Activated CD4-positive, alpha-beta T cell treated with anti-CD3 and anti-CD28 coated beads, Interleukin-2, amount 50 U/mL, for 16 hours (primary cell): ENCODE measurements at regions not wholly inside any gene's neighbourhood (a gene's known extent, or its start where the extent isn't known, plus 50 kb on each side); places are given as distances from the start of the nearest gene placed in this dataset.
A peak's percentile ranks its signal among the peaks of the same experiment; 100 is the strongest.

ENCODE experiments used
- DNase-seq: peaks from one replicate; pipeline ENCODE4 v3.0.0-alpha.2; 2020

DNA sequence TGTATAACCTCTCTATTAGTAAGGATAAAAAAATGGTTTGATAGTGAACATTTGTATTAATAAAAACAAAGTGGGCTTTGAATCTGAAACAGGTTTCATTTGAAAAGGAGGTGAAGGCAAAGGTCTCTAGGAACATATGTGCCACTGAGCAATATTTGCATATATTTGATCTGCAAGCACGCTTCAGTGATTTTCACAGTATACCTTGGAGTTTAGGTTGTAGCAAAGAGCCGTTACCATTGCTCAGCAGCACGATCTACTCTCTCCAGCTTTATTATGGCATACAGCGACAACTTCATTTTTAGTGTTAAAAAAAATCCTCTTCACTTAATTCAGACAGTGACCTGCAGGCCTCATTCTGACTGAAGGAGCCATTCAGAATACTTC is 75.8 kb upstream of the ZEB2 start:
- no peak for DNase-seq

DNA sequence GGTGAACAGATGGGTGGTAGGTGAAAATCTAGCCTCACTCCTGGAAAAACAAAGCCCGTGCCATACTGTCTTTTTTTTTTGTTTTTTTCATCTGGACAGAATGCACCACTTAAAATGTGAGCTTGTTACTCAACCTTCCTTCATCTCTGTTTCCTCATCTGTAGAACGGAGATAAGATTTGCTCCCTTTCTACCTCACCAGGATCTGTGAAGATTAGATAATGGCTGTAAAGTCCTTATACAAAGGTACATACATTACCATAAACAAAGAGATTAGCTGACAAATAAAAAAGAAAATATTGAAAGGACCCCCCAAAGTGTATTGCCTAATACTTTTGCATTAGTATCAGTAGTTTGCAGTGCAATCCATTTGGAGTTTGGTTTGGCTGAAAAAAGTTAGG is 75.4 kb upstream of the ZEB2 start:
- DNase-seq, result no peak

GRCh38 chr2:144593803-144594202 is 73.9 kb upstream of the ZEB2 start:
- no peak for DNase-seq

GRCh38 chr2:144592500-144593256 is 72.8 kb upstream of the ZEB2 start:
- no peak for DNase-seq

DNA sequence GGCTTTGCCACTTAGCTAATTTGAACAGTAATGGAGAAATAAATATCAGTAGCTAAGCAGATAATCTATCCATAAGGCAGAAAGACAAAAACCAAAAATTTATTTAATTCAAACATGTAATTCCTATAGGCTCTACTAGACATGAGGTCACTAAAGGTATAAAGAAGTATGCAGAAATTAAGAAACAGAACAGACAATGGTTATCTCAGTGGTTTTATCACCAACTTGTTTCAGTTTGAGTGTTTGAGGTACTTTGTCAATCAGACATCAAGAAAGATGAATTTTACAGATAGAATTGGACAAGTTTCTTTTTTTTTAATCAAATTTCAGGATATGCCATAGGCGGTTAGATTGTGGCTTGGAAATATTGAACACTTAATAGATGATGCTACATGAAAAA is 67.4 kb upstream of the ZEB2 start:
- peak; percentile 21 for DNase-seq

- no peak for DNase-seq
Measured at GRCh38 chr2:144586476-144586875, 66.6 kb upstream of the ZEB2 start.

DNA sequence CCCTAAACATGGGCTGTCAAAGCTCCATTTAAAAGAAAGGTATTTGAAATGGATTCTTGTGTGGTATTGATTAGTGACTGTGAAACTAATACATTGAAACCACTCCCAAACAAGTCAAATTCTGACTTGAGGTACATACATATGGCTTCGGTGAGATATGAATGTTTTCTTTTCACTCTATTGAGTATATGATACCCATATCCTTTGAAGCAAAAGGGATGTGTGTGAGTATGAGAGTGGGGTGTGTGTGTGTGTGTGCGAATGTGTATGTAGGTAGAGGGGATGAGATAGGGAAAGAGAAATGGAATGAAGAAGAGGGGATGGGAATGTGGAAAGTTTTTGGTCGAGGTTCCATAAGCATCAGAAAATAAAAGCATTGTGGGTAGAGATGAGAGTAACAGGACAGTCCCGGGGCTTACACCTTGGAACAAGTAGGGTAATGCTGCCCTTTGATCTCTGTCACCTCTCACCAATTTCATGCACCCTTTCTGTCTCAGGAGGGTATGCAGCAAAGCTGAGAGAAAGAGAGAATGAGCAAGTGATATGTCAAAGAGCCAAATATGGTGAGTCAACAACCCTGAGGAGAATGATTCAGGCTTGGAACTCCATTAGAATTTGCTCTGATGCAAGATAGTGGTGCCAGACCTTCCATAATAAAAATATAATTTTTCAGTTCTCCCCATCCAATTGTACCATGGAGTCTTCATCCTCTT is 64.0 kb upstream of the ZEB2 start:
- peak; percentile 29 for DNase-seq

- DNase-seq, result no peak
Measured at GRCh38 chr2:144583381-144583729, 63.4 kb upstream of the ZEB2 start.

DNA sequence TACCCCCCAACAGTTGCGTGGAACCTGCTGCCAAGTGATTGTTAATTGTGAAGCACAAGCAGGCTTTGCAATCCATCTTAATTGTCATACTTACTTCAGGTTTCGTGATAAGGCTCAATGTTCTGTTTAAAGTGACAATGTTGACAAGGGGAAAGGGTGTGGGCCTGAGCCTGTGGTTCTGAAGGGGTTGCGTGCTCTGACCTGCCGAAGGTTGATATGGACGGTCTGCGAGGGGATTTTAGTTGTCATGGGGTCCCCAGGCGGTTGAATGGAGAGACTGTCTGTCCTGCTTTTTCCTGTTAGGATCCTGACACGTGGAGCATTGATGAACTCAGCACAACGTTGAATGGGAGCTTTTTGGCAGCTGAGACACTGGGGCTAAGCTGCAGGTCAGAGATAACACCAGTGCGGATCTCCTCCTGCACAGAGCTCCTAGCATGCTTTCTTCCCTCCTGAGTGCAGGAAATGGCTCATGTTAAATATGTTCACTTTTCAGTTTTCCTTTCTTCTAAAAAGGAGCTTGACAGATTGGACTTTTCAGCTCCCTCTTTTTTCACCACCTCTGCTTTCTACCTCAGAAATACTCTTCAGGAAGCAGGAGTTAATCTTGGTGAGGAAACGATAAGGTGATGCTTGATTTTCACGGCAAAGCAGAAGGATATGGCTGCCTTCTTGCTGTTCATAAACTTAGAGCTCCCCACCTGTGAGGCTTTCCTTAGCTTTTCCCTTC is 62.9 kb upstream of the ZEB2 start:
- DNase-seq, result no peak

- DNase-seq, result no peak
Measured at GRCh38 chr2:144580521-144581161, 60.7 kb upstream of the ZEB2 start.

DNA sequence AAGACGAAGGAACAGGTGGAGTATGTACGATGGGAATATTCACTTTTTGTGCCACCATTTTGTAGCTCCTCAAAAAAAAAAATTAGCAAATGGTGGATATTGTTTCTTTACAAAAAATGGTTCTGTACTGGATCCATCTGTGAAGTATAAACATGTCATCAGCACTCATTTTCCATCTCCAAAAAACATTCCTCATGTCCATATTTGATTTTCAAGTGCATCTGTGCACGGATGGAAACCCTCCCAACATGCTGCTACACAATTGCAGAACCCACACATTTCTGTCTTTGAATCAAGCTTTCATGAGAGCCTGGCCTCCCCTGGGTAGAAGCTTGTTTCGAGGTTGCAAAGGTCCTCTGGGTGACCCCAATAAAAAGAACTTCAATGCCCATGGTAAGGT is 59.6 kb upstream of the ZEB2 start:
- no peak for DNase-seq

GRCh38 chr2:144578099-144578498 is 58.2 kb upstream of the ZEB2 start:
- DNase-seq, result no peak

- peak; percentile 50 for DNase-seq
Measured at GRCh38 chr2:144572977-144573376, 53.1 kb upstream of the ZEB2 start.

DNA sequence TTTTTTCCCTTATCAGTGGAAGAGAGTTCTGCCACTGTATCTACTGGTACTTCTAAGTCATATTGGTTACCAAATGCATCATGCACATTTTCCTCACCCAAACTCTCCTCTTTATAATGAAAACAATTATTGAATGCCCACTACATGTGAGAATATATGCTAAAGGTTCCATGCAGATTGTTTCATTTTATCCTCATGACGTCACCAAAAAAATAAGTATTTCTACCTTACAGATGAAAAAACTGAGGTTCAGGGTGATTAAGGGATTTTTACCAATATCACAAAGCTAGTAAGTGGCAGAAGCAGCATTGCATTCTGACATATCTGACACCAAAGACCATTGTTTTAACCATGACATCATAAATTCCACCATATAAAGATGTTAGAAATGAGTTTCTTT is 51.9 kb upstream of the ZEB2 start:
- DNase-seq, result no peak

DNA sequence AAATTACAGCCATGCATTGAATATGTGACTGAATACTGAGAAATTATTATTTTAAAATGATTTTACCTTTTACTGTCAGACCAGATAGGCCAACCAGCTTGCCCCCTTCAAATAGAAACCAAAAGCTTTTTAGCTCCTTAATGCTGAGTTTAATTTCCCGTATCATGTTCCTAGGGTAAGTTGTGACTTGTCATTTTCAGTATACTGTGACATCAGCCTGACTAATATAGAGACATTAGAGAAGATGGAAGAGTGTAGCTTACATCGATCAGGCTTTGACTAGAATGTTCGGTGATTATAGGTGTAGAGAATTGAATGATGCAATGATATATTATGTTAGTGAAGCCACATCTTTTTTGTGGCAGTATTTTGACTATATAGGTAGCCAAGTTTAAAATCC is 50.6 kb upstream of the ZEB2 start:
- DNase-seq, result peak; percentile 60
